Breast epithelium (tissue), 3 donors: ENCODE measurements at regions not wholly inside any gene's neighbourhood (a gene's known extent, or its start where the extent isn't known, plus 50 kb on each side); places are given as distances from the start of the nearest gene placed in this dataset.

Experiments
- CTCF ChIP-seq, 3 donors: fragments of 450-650 bp; IDR thresholded peaks; one replicate each; pipeline ENCODE4 v1.5.1; 2016 to 2017; ENCODE audit warnings: antibody characterized with exemption in 3 of 3, mild to moderate bottlenecking in 3 of 3, moderate library complexity in 3 of 3
- POLR2A ChIP-seq: fragments of 450-650 bp; IDR thresholded peaks from one replicate; pipeline ENCODE4 v1.6.1; 2016; ENCODE audit warnings: antibody characterized with exemption, mild to moderate bottlenecking, moderate library complexity
- POLR2AphosphoS5 ChIP-seq, 3 donors: sonication (generic); formaldehyde crosslinking; IDR thresholded peaks; one replicate each; pipeline ENCODE4 v1.6.1; 2017; ENCODE audit warnings: antibody characterized with exemption in 3 of 3

GRCh38 chr6:76592566-76592965 is 520.1 kb upstream of the IMPG1 start:
- no peak for TF ChIP-seq POLR2A
- TF ChIP-seq POLR2AphosphoS5 (IDR thresholded peaks at IDR 0.05) = no peak
- no peak for TF ChIP-seq CTCF (IDR thresholded peaks at IDR 0.05)
